WERI-Rb-1 (cell line): ENCODE measurements at regions not wholly inside any gene's neighbourhood (a gene's known extent, or its start where the extent isn't known, plus 50 kb on each side); places are given as distances from the start of the nearest gene placed in this dataset.
"Not testable (repeated sequence)": the region's sequence is repeated elsewhere in the genome, so short reads cannot be mapped to it uniquely, and the experiment has no call there.

Experiments used
- DNase-seq: peaks from one replicate; pipeline ENCODE4 v3.0.0-alpha.2; 2020
- H3K27ac ChIP-seq: fragments of 250-450 bp; sonication (Bioruptor Pico); 2 replicates; pipeline ENCODE4 v1.5.1; 2020; ENCODE audit warnings: mild to moderate bottlenecking, moderate library complexity
- H3K27me3 ChIP-seq: fragments of 250-450 bp; sonication (Bioruptor Pico); 2 replicates; pipeline ENCODE4 v1.5.1; 2021; ENCODE audit warnings: mild to moderate bottlenecking, low read depth, moderate library complexity; ENCODE audit not compliant: insufficient read depth, severe bottlenecking
- H3K36me3 ChIP-seq: fragments of 250-450 bp; sonication (Bioruptor Pico); 2 replicates; pipeline ENCODE4 v1.5.1; 2020; ENCODE audit warnings: mild to moderate bottlenecking, moderate library complexity
- H3K4me3 ChIP-seq: 2 replicates; pipeline ENCODE4 v1.5.1; 2011; ENCODE audit warnings: low read depth, mild to moderate bottlenecking, control low read depth, low read length
- H3K9me3 ChIP-seq: fragments of 250-450 bp; sonication (Bioruptor Pico); 2 replicates; pipeline ENCODE4 v1.5.1; 2021; ENCODE audit warnings: mild to moderate bottlenecking, moderate library complexity; ENCODE audit not compliant: severe bottlenecking
- TF ChIP-seq, protein P1 (sequence below): IDR thresholded peaks from 2 replicates; pipeline ENCODE4 v1.5.1; 2011; ENCODE audit warnings: low read depth, mild to moderate bottlenecking, control low read depth, inconsistent platforms, low read length

DNA sequence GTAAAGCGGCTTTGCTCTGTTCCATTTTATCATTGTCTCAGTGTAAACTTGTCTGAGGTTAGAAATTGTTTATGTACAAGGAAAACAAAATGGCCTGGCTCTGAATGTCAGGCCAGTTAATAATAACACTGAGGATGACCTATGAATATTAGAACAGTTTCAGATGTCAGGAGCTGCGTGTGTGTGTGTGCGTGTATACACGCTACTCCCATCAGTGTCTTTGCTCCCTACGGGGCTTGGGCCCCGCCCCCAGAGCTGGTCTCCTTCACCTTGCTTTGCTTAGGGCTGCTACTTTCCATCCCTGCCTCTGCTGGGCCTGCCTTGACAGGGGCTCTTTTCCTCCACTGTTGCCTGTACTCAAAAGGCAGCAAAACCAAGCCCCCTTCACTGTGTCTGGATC lies 142.3 kb upstream of the BET1 start:
- DNase-seq, result no peak
- H3K27ac ChIP-seq, result no peak overlapping the region
- no peak overlapping the region for H3K4me3 ChIP-seq
- H3K36me3 ChIP-seq, result no peaks in the 10 kb centered on the region
- no peaks in the 10 kb centered on the region for H3K9me3 ChIP-seq
- TF ChIP-seq, protein P1, sequence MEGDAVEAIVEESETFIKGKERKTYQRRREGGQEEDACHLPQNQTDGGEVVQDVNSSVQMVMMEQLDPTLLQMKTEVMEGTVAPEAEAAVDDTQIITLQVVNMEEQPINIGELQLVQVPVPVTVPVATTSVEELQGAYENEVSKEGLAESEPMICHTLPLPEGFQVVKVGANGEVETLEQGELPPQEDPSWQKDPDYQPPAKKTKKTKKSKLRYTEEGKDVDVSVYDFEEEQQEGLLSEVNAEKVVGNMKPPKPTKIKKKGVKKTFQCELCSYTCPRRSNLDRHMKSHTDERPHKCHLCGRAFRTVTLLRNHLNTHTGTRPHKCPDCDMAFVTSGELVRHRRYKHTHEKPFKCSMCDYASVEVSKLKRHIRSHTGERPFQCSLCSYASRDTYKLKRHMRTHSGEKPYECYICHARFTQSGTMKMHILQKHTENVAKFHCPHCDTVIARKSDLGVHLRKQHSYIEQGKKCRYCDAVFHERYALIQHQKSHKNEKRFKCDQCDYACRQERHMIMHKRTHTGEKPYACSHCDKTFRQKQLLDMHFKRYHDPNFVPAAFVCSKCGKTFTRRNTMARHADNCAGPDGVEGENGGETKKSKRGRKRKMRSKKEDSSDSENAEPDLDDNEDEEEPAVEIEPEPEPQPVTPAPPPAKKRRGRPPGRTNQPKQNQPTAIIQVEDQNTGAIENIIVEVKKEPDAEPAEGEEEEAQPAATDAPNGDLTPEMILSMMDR, result no peak
- no peaks in the 10 kb centered on the region for H3K27me3 ChIP-seq

DNA sequence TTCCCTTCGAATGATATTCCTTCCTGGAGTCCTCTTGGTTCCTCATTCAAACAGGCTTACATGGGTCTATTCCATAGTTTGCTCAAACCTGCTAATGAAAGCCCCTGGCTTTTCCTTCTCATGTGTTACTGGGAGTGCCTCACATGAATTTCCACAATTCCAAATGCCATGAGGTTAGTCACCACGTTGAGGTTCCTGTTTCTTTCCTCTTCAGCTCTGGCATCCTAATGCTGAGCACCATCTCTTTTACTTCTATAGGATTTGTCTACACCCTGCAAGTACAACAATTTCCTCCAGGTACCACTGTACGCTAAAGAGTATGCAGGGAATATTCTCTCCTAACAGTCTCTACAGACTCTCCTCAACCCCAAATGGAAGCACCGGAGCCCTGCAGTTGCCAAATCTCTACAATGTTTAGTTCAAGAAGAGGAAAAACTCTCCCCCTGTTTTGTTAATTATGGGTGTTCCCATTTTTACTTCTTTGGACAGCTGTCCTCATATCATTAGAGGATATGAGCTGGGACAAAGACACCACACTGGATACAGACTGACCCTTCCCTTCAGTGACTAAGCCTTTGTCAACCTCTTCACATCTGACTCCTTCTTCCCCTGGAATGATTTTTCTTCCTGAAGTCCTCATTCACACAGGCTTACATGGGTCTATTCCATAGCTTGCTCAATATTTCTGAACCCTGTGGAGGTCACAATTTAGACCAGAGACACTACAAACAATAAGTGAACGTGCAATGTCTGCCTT lies 145.8 kb upstream of the BET1 start:
- no peak overlapping the region for H3K27ac ChIP-seq
- no peaks in the 10 kb centered on the region for H3K9me3 ChIP-seq
- DNase-seq, result no peak
- no peaks in the 10 kb centered on the region for H3K27me3 ChIP-seq
- H3K4me3 ChIP-seq, result no peak overlapping the region
- TF ChIP-seq, protein P1, result no peak
- no peaks in the 10 kb centered on the region for H3K36me3 ChIP-seq

DNA sequence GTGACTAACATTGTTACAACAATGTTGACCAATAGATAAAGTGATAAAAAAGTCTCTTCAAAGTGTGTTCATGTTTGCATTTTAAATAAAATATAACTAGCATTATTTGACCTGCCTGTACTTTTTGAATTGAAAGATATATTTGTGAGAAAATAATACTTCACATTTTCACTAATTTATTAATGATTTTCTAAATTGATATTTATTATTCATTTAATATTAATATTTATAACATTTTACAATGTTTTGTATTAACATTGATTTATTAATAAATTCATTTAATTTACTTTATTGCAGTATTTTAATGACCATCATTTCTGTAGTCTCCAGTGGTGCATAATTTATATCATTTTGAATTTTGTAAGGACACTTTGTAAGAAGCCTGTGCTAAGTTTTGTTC lies 150.0 kb upstream of the BET1 start:
- DNase-seq, result no peak
- H3K4me3 ChIP-seq, result no peak overlapping the region
- H3K27ac ChIP-seq, result no peak overlapping the region
- H3K27me3 ChIP-seq, result no peaks in the 10 kb centered on the region
- no peaks in the 10 kb centered on the region for H3K9me3 ChIP-seq
- no peaks in the 10 kb centered on the region for H3K36me3 ChIP-seq
- TF ChIP-seq, protein P1, result no peak

DNA sequence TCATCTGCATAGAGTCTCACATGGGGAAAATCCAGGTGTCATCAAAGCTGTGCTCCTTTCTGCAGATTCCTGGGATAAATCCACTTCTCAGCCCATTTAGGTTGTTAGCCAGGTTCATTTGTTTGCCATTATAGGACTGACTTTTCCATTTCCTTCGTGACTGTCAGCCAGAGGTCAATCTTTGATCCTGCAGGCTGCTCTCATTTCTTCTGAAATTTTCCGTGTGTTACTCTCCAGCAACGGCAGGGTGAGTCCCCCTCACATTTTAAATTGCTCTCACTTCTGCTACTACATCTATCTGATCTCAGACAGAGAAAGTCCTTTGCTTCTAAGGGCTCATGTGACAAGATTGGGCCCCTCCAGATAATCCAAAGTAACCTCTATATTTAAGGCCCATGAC lies 150.7 kb upstream of the BET1 start:
- H3K36me3 ChIP-seq, result no peaks in the 10 kb centered on the region
- no peak for DNase-seq
- TF ChIP-seq, protein P1, result no peak
- no peak overlapping the region for H3K27ac ChIP-seq
- H3K27me3 ChIP-seq, result no peaks in the 10 kb centered on the region
- no peaks in the 10 kb centered on the region for H3K9me3 ChIP-seq
- H3K4me3 ChIP-seq, result no peak overlapping the region

DNA sequence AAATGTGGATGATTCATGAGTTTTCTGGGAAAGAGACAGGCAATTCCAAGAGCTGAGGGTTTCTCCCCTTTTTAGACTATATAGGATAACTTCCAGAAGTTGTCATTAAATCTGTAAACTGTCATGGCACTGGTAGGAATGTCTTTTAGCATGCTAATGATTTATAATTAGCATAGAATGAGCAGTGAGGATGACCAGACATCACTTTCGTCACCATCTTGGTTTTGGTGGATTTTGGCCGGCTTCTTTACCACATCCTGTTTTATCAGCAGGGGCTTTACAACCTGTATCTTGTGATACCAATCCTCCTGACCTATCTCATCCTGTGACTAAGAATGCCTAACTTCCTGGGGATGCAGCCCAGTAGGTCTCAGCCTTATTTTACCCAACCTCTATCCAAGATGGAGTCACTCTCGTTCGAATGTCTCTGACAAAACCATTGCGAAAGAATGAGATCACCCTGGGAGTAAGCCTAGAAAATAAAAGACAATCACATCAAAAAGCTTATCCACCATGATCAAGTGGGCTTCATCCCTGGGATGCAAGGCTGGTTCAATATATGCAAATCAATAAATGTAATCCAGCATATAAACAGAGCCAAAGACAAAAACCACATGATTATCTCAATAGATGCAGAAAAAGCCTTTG lies 153.6 kb upstream of the BET1 start:
- H3K9me3 ChIP-seq, H3K27me3 ChIP-seq, H3K36me3 ChIP-seq, DNase-seq, H3K27ac ChIP-seq, H3K4me3 ChIP-seq: not testable (repeated sequence)

DNA sequence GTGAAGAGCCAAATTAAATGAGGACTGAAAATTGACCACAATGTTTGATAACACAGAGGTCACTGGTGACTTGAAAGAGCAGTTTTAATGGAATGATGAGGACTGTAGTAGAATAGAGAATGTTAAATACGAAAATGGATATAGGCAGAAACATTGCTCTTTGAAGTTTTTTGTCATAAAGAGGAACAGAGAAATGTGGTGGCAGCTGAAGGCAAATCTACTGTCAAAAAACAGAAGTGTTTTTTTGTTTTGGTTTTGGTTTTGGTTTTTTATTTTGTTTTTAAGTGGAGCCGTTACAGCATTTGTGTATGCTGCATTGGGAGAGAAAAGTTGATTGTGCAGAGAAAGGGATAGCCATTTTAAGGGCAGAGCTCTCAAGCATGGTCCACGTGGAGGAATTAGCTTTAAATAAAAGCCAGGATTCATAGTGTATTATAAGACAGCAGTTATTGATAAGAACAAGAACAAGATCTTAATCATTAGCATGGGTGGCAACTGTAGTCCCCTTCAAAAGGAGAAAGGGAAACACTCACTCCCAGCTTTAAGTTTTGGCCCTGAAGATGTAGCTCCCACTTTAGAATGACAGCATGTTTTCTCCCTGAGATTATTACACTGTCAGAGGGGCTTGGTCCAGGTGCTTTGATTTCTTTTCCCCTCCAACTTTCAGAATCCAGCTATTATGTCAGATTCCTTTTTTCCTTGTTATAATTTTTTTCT lies 156.7 kb upstream of the BET1 start:
- Histone ChIP-seq H3K4me3 (no peak overlapping the region), H3K36me3 (no peaks in the 10 kb centered on the region), H3K27ac (no peak overlapping the region), H3K27me3 (no peaks in the 10 kb centered on the region), H3K9me3 (no peaks in the 10 kb centered on the region)
- no peak for DNase-seq
- TF ChIP-seq, protein P1, result no peak
